BE2C (cell line): ENCODE measurements at regions not wholly inside any gene's neighbourhood (a gene's known extent, or its start where the extent isn't known, plus 50 kb on each side); places are given as distances from the start of the nearest gene placed in this dataset.

ENCODE experiments used
- DNase-seq: peaks from one replicate; pipeline ENCODE4 v3.0.0-alpha.2; 2020
- H3K27me3 ChIP-seq: fragments of 250-450 bp; sonication (Bioruptor Pico); 2 replicates; pipeline ENCODE4 v1.5.1; 2020; ENCODE audit warnings: mild to moderate bottlenecking
- H3K36me3 ChIP-seq: fragments of 250-450 bp; sonication (Bioruptor Pico); 2 replicates; pipeline ENCODE4 v1.5.1; 2020; ENCODE audit warnings: mild to moderate bottlenecking
- H3K4me1 ChIP-seq: fragments of 250-450 bp; sonication (Bioruptor Pico); 2 replicates; pipeline ENCODE4 v1.5.1; 2020
- H3K4me3 ChIP-seq: 2 replicates; pipeline ENCODE4 v1.5.1; 2011; ENCODE audit warnings: low read depth, low read length
- H3K9me3 ChIP-seq: fragments of 250-450 bp; sonication (Bioruptor Pico); 2 replicates; pipeline ENCODE4 v1.5.1; 2020
- CTCF ChIP-seq: IDR thresholded peaks from 2 replicates; pipeline ENCODE4 v1.5.1; 2012; ENCODE audit warnings: mild to moderate bottlenecking, low read depth, low read length

GRCh38 chr17:79305376-79305767, 230.7 kb downstream of the ENGASE start:
- no peak for TF ChIP-seq CTCF
- no peak for DNase-seq
- Histone ChIP-seq H3K36me3 (no peaks in the 10 kb centered on the region), H3K4me1 (no peaks in the 10 kb centered on the region), H3K4me3 (no peak overlapping the region), H3K27me3 (peaks cover 44% of the 10 kb centered on the region), H3K9me3 (no peaks in the 10 kb centered on the region)

- no peak for DNase-seq
- Histone ChIP-seq H3K4me1 (no peaks in the 10 kb centered on the region), H3K9me3 (no peaks in the 10 kb centered on the region), H3K27me3 (peaks cover 47% of the 10 kb centered on the region), H3K4me3 (no peak overlapping the region), H3K36me3 (no peaks in the 10 kb centered on the region)
- no peak for TF ChIP-seq CTCF
These were observed 230.3 kb downstream of the ENGASE start for GRCh38 chr17:79304884-79305283.

GRCh38 chr17:79303641-79304205, 229.1 kb downstream of the ENGASE start:
- Histone ChIP-seq H3K36me3 (no peaks in the 10 kb centered on the region), H3K4me3 (no peak overlapping the region), H3K27me3 (peaks cover 52% of the 10 kb centered on the region), H3K4me1 (no peaks in the 10 kb centered on the region), H3K9me3 (no peaks in the 10 kb centered on the region)
- no peak for TF ChIP-seq CTCF
- no peak for DNase-seq

GRCh38 chr17:79301469-79301868, 226.8 kb downstream of the ENGASE start:
- Histone ChIP-seq H3K9me3 (no peaks in the 10 kb centered on the region), H3K4me1 (no peaks in the 10 kb centered on the region)

GRCh38 chr17:79299349-79299748, 224.7 kb downstream of the ENGASE start:
- Histone ChIP-seq H3K27me3 (peaks cover 74% of the 10 kb centered on the region), H3K9me3 (no peaks in the 10 kb centered on the region), H3K4me1 (no peaks in the 10 kb centered on the region), H3K36me3 (no peaks in the 10 kb centered on the region), H3K4me3 (no peak overlapping the region)
- no peak for DNase-seq
- 0 out of 2 replicates have a peak, but pooled peaks have one; percentile 6 for TF ChIP-seq CTCF

More at GRCh38 chr17:79301469-79301868, 226.8 kb downstream of the ENGASE start:
- H3K27me3 ChIP-seq = peaks cover 72% of the 10 kb centered on the region
- TF ChIP-seq CTCF = peak; percentile 30; the same call in 1 of the 2 replicates
- no peaks in the 10 kb centered on the region for H3K36me3 ChIP-seq
- H3K4me3 ChIP-seq = no peak overlapping the region
- DNase-seq = no peak

- TF ChIP-seq CTCF = no peak
- DNase-seq = no peak
- H3K27me3 ChIP-seq = peaks cover 78% of the 10 kb centered on the region
- no peaks in the 10 kb centered on the region for H3K9me3 ChIP-seq
- no peaks in the 10 kb centered on the region for H3K36me3 ChIP-seq
- no peaks in the 10 kb centered on the region for H3K4me1 ChIP-seq
- H3K4me3 ChIP-seq = no peak overlapping the region
These were observed 224.2 kb downstream of the ENGASE start for GRCh38 chr17:79298799-79299198.
